ENCODE measurements at regions not wholly inside any gene's neighbourhood (a gene's known extent, or its start where the extent isn't known, plus 50 kb on each side); places are given as distances from the start of the nearest gene placed in this dataset.
"Not testable (repeated sequence)": the region's sequence is repeated elsewhere in the genome, so short reads cannot be mapped to it uniquely, and the experiment has no call there.

DNA sequence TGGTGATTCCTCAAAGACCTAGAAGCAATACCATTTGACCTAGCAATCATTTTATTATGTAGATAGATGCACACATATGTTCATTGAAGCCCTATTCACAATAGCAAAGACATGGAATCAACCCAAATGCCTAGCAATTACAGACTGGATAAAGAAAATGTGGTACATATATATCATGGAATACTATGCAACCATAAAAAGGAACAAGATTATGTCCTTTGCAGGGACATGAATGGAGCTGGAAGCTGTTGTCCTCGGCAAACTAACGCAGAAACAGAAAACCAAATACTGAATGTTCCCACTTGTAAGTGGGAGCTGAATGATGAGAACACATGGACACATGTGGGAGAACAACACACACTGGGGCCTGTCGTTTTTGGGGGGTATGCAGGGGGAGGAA, 269.8 kb downstream of the CGGBP1 start:
- H3K27ac ChIP-seq (ENCODE audit: low read depth in 2 of 2, low read length in 2 of 2); H3K9ac ChIP-seq (ENCODE audit: low read depth in 1 of 2, low read length in 2 of 2); H3K9me3 ChIP-seq (ENCODE audit: control insufficient read depth in 2 of 2, low read length in 2 of 2); H3K4me3 ChIP-seq (ENCODE audit: low read length in 2 of 2); H3K36me3 ChIP-seq (ENCODE audit: control insufficient read depth in 2 of 2, insufficient read depth in 2 of 2, low read length in 2 of 2); H3K4me1 ChIP-seq (ENCODE audit: control insufficient read depth in 2 of 2, insufficient read depth in 2 of 2, low read length in 2 of 2): not testable (repeated sequence)
- peaks cover 16 to 20% of the 10 kb centered on the region in 2 donors for H3K27me3 ChIP-seq (ENCODE audit: control insufficient read depth in 2 of 2, insufficient read depth in 2 of 2, low read length in 2 of 2)

DNA sequence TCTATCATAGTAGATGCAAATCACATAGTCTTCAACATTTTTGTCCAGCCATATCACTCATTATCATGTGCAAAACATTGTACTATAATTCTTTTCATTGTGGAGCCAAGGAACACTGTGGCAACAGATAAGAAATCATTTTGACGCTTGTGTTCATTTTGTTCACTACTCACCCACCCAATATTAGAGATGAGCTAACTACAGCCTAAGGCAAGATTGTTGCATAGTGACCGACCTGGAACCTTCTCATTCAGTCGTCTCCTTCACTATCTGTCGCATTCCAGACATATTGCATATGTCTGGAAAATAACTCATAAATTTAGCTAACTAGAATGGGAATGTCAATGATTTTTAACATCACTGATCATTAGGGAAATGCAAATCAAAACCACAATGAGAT, 270.3 kb downstream of the CGGBP1 start:
- Histone ChIP-seq H3K4me3 (ENCODE audit: low read length in 2 of 2) (no peak overlapping the region), H3K4me1 (ENCODE audit: control insufficient read depth in 2 of 2, insufficient read depth in 2 of 2, low read length in 2 of 2) (peaks cover 0 to 4% of the 10 kb centered on the region in 2 donors), H3K9me3 (ENCODE audit: control insufficient read depth in 2 of 2, low read length in 2 of 2) (no peaks in the 10 kb centered on the region), H3K36me3 (ENCODE audit: control insufficient read depth in 2 of 2, insufficient read depth in 2 of 2, low read length in 2 of 2) (no peaks in the 10 kb centered on the region), H3K9ac (ENCODE audit: low read depth in 1 of 2, low read length in 2 of 2) (no peak overlapping the region), H3K27ac (ENCODE audit: low read depth in 2 of 2, low read length in 2 of 2) (no peak overlapping the region), H3K27me3 (ENCODE audit: control insufficient read depth in 2 of 2, insufficient read depth in 2 of 2, low read length in 2 of 2) (peaks cover 16 to 18% of the 10 kb centered on the region in 2 donors)

DNA sequence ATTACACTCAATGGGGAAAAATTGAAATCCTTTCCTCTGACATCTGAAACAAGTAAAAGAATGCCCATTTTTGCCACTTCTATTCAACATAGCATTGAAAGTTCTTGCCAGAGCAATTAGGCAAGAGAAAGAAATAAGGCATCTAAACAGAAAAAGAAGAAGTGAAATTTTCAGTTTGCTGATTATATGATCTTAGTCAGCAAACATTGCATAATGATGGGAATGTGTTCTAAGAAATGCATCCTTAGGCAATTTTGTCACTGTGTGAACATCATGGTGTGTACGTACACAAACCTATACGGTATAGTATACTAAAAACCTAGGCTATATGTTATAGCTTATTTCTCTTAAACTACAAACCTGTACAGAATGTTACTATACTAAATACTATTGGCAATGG, 278.0 kb downstream of the CGGBP1 start:
- Histone ChIP-seq H3K9me3 (ENCODE audit: control insufficient read depth in 2 of 2, low read length in 2 of 2) (no peaks in the 10 kb centered on the region), H3K27me3 (ENCODE audit: control insufficient read depth in 2 of 2, insufficient read depth in 2 of 2, low read length in 2 of 2) (no peaks in the 10 kb centered on the region), H3K27ac (ENCODE audit: low read depth in 2 of 2, low read length in 2 of 2) (no peak overlapping the region), H3K9ac (ENCODE audit: low read depth in 1 of 2, low read length in 2 of 2) (no peak overlapping the region), H3K4me3 (ENCODE audit: low read length in 2 of 2) (no peak overlapping the region), H3K36me3 (ENCODE audit: control insufficient read depth in 2 of 2, insufficient read depth in 2 of 2, low read length in 2 of 2) (no peaks in the 10 kb centered on the region), H3K4me1 (ENCODE audit: control insufficient read depth in 2 of 2, insufficient read depth in 2 of 2, low read length in 2 of 2) (no peaks in the 10 kb centered on the region)

DNA sequence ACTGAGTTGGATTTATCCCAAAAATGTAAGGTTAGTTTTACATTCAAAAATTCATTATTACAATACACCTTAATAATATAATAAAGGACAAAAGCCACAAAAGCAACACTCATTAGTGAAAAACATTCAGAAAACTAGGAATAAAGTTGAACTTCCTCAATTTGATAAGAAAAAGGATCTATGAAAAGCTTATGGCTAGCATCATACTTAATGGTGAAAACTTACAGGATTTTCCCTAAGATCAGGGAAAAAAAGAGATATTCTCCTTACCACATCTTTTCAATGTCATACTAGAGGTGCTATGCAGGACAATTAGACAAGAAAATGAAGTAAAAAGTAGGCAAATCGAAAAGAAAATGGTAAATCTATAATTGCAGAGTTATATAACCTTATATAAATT, 279.9 kb downstream of the CGGBP1 start:
- H3K36me3 ChIP-seq (ENCODE audit: control insufficient read depth in 2 of 2, insufficient read depth in 2 of 2, low read length in 2 of 2): no peaks in the 10 kb centered on the region
- H3K4me1 ChIP-seq (ENCODE audit: control insufficient read depth in 2 of 2, insufficient read depth in 2 of 2, low read length in 2 of 2): no peaks in the 10 kb centered on the region
- no peaks in the 10 kb centered on the region for H3K9me3 ChIP-seq (ENCODE audit: control insufficient read depth in 2 of 2, low read length in 2 of 2)
- no peaks in the 10 kb centered on the region for H3K27me3 ChIP-seq (ENCODE audit: control insufficient read depth in 2 of 2, insufficient read depth in 2 of 2, low read length in 2 of 2)
- H3K9ac ChIP-seq (ENCODE audit: low read depth in 1 of 2, low read length in 2 of 2): no peak overlapping the region
- H3K4me3 ChIP-seq (ENCODE audit: low read length in 2 of 2): no peak overlapping the region
- H3K27ac ChIP-seq (ENCODE audit: low read depth in 2 of 2, low read length in 2 of 2): no peak overlapping the region

DNA sequence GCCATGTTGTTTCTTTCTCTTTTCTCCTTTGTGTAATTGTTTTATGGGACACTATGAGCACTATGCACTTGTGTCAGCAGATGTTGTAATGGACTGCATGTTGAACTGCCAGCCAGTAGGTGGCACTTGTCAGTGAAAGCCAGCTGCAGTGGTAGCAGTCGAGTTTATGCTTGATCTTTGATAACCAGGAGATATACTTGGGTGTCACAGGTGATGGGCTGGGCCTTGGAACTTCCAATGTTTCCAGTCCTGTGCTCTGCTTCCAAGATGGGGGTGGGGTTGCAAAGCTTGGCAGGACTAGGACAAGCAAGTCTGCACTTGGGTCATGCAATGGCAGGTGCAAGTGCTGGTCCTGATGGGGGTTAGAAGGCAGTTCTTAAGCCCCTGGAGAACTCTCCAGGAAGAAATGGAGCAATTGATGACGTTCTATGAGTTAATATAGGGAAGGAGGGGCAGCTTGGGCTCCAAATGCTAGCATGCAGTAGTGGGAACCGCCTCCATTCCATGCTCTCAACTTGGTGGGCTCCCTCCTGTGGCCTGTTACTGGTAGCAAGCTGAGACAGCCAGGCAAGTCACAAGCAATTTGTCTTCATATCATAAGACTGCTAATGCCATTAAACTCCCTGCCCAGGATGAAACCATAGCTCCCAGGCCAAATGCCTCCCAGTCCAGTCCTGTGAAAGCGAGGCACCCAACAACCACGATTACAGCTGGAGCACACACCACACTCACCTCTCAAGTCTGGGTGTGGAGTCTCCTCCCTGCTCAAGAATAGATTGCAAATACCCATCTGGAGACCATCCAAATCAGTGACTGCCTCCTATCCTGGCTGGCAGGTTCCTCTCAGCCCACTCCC, 287.2 kb downstream of the CGGBP1 start:
- no peaks in the 10 kb centered on the region for H3K36me3 ChIP-seq (ENCODE audit: control insufficient read depth in 2 of 2, insufficient read depth in 2 of 2, low read length in 2 of 2)
- no peaks in the 10 kb centered on the region for H3K9me3 ChIP-seq (ENCODE audit: control insufficient read depth in 2 of 2, low read length in 2 of 2)
- H3K4me1 ChIP-seq (ENCODE audit: control insufficient read depth in 2 of 2, insufficient read depth in 2 of 2, low read length in 2 of 2): no peaks in the 10 kb centered on the region
- H3K4me3 ChIP-seq (ENCODE audit: low read length in 2 of 2): no peak overlapping the region
- H3K27me3 ChIP-seq (ENCODE audit: control insufficient read depth in 2 of 2, insufficient read depth in 2 of 2, low read length in 2 of 2): no peaks in the 10 kb centered on the region
- H3K27ac ChIP-seq (ENCODE audit: low read depth in 2 of 2, low read length in 2 of 2): no peak overlapping the region
- H3K9ac ChIP-seq (ENCODE audit: low read depth in 1 of 2, low read length in 2 of 2): no peak overlapping the region

DNA sequence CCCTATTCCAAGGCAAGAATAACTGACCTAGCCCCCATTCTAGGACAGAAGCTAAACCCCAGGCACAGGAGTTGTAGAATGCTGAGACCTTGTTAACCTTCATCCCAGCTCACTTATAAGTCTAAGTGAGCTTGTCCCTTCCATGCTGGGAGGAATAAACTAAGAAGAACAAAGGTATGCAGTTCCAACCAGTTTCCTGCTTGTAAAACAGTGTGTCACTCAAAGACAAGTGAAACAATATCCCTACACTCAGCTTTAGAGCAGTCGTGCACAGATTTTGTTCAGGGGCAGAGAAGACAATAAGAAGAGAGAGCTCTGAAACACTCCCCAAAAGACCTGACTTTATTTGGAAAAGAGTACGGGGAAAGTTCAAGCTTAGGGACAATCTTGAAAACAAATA, 292.1 kb downstream of the CGGBP1 start:
- H3K9ac ChIP-seq (ENCODE audit: low read depth in 1 of 2, low read length in 2 of 2): no peak overlapping the region
- no peaks in the 10 kb centered on the region for H3K36me3 ChIP-seq (ENCODE audit: control insufficient read depth in 2 of 2, insufficient read depth in 2 of 2, low read length in 2 of 2)
- H3K4me1 ChIP-seq (ENCODE audit: control insufficient read depth in 2 of 2, insufficient read depth in 2 of 2, low read length in 2 of 2): no peaks in the 10 kb centered on the region
- no peaks in the 10 kb centered on the region for H3K27me3 ChIP-seq (ENCODE audit: control insufficient read depth in 2 of 2, insufficient read depth in 2 of 2, low read length in 2 of 2)
- no peak overlapping the region for H3K27ac ChIP-seq (ENCODE audit: low read depth in 2 of 2, low read length in 2 of 2)
- no peaks in the 10 kb centered on the region for H3K9me3 ChIP-seq (ENCODE audit: control insufficient read depth in 2 of 2, low read length in 2 of 2)
- no peak overlapping the region for H3K4me3 ChIP-seq (ENCODE audit: low read length in 2 of 2)

DNA sequence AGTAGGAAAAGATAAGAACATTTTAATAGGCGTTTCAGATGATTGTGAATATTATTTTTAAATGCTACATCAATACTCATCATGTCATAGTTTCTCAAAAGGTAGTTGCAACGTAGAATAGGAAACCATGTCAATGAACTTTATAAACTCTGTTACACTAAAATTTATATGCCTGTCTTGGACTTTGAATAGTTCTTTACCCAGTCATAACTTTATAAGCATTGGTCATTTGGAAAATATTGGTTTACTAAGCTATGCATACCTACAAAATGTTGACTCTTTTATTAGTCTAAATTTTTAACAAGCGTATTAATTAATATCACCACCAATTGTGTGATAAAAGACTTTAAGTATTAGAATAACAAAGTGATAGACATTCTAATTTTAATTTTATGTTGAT, 293.5 kb downstream of the CGGBP1 start:
- no peak overlapping the region for H3K9ac ChIP-seq (ENCODE audit: low read depth in 1 of 2, low read length in 2 of 2)
- H3K27me3 ChIP-seq (ENCODE audit: control insufficient read depth in 2 of 2, insufficient read depth in 2 of 2, low read length in 2 of 2): no peaks in the 10 kb centered on the region
- no peak overlapping the region for H3K27ac ChIP-seq (ENCODE audit: low read depth in 2 of 2, low read length in 2 of 2)
- no peaks in the 10 kb centered on the region for H3K9me3 ChIP-seq (ENCODE audit: control insufficient read depth in 2 of 2, low read length in 2 of 2)
- no peaks in the 10 kb centered on the region for H3K36me3 ChIP-seq (ENCODE audit: control insufficient read depth in 2 of 2, insufficient read depth in 2 of 2, low read length in 2 of 2)
- H3K4me3 ChIP-seq (ENCODE audit: low read length in 2 of 2): no peak overlapping the region
- H3K4me1 ChIP-seq (ENCODE audit: control insufficient read depth in 2 of 2, insufficient read depth in 2 of 2, low read length in 2 of 2): no peaks in the 10 kb centered on the region

DNA sequence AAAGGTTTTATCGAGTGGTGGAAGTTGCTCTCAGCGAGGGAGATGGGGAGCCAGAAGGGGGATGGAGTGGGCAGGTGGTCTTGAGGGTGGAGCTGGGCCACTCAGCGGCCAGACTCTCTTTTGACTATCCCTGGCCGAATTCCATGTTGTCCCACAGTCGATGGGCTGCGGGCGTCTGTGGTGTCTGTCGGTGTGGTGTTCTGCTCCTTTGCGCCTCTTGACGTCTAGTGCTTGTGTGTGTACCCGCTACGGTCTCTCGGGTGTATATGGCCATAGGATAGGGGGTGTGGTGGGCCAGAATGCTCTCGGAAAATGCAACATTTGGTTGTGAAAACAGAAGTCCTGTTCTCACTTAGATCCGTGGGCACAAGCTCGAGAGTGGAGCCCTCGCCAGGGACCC, 297.0 kb downstream of the CGGBP1 start:
- no peaks in the 10 kb centered on the region for H3K9me3 ChIP-seq (ENCODE audit: control insufficient read depth in 2 of 2, low read length in 2 of 2)
- H3K27ac ChIP-seq (ENCODE audit: low read depth in 2 of 2, low read length in 2 of 2): no peak overlapping the region
- H3K27me3 ChIP-seq (ENCODE audit: control insufficient read depth in 2 of 2, insufficient read depth in 2 of 2, low read length in 2 of 2): no peaks in the 10 kb centered on the region
- no peaks in the 10 kb centered on the region for H3K36me3 ChIP-seq (ENCODE audit: control insufficient read depth in 2 of 2, insufficient read depth in 2 of 2, low read length in 2 of 2)
- H3K4me3 ChIP-seq (ENCODE audit: low read length in 2 of 2): no peak overlapping the region
- H3K9ac ChIP-seq (ENCODE audit: low read depth in 1 of 2, low read length in 2 of 2): no peak overlapping the region
- H3K4me1 ChIP-seq (ENCODE audit: control insufficient read depth in 2 of 2, insufficient read depth in 2 of 2, low read length in 2 of 2): no peaks in the 10 kb centered on the region

DNA sequence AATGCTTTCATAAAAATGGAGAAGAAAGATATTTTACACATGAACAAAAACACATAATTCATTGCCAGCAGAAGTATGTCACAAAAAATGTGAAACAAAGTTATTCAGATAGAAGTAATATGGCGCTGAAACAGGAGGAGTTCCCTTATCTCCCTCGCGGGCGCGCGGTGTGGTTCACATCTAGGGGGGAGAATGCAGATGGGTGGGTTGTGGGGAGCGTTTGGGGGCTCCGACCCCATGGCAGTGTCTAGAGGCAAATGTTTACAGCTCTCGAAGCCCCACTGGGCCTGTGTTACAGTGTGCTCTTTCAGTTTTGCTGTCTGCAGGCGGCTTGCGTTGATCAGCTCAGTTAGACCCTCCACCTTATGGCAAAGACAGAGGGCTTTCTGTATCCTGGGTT, 297.5 kb downstream of the CGGBP1 start:
- no peaks in the 10 kb centered on the region for H3K27me3 ChIP-seq (ENCODE audit: control insufficient read depth in 2 of 2, insufficient read depth in 2 of 2, low read length in 2 of 2)
- no peak overlapping the region for H3K9ac ChIP-seq (ENCODE audit: low read depth in 1 of 2, low read length in 2 of 2)
- no peak overlapping the region for H3K4me3 ChIP-seq (ENCODE audit: low read length in 2 of 2)
- H3K36me3 ChIP-seq (ENCODE audit: control insufficient read depth in 2 of 2, insufficient read depth in 2 of 2, low read length in 2 of 2): no peaks in the 10 kb centered on the region
- H3K9me3 ChIP-seq (ENCODE audit: control insufficient read depth in 2 of 2, low read length in 2 of 2): no peaks in the 10 kb centered on the region
- H3K27ac ChIP-seq (ENCODE audit: low read depth in 2 of 2, low read length in 2 of 2): no peak overlapping the region
- no peaks in the 10 kb centered on the region for H3K4me1 ChIP-seq (ENCODE audit: control insufficient read depth in 2 of 2, insufficient read depth in 2 of 2, low read length in 2 of 2)

DNA sequence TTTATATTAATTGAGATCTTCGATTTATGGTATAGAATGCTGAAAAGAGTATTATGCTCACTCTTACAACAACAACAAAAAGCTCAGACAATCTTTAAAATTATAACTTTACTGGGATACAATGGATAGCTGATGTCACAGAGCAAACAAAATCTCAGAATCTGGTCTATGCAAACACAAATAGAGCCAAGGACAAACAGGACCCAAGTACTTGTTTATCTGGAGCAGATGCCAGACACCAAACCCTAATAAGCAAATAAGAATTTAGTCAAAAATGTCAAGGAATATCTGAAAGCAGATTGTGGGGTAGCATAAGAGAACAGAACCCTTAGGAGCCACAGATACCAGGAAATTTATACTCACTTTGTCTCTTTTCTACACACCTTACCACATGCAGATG, 302.2 kb downstream of the CGGBP1 start:
- Histone ChIP-seq H3K4me1 (ENCODE audit: control insufficient read depth in 2 of 2, insufficient read depth in 2 of 2, low read length in 2 of 2) (no peaks in the 10 kb centered on the region), H3K9ac (ENCODE audit: low read depth in 1 of 2, low read length in 2 of 2) (no peak overlapping the region), H3K9me3 (ENCODE audit: control insufficient read depth in 2 of 2, low read length in 2 of 2) (no peaks in the 10 kb centered on the region), H3K4me3 (ENCODE audit: low read length in 2 of 2) (no peak overlapping the region), H3K27me3 (ENCODE audit: control insufficient read depth in 2 of 2, insufficient read depth in 2 of 2, low read length in 2 of 2) (no peaks in the 10 kb centered on the region), H3K36me3 (ENCODE audit: control insufficient read depth in 2 of 2, insufficient read depth in 2 of 2, low read length in 2 of 2) (no peaks in the 10 kb centered on the region), H3K27ac (ENCODE audit: low read depth in 2 of 2, low read length in 2 of 2) (no peak overlapping the region)
